Kidney tubule cell (primary cell): ENCODE measurements at regions not wholly inside any gene's neighbourhood (a gene's known extent, or its start where the extent isn't known, plus 50 kb on each side); places are given as distances from the start of the nearest gene placed in this dataset.

ENCODE experiments used
- DNase-seq: peaks from one replicate; pipeline ENCODE4 v3.0.0-alpha.2; 2018; ENCODE audit warnings: low spot score

- DNase-seq = no peak
These were observed 227.7 kb upstream of the STK17B start for GRCh38 chr2:196399096-196399495.

GRCh38 chr2:196399722-196400691 lies 228.6 kb upstream of the STK17B start:
- DNase-seq = peak; percentile 60

GRCh38 chr2:196403471-196403870 lies 232.1 kb upstream of the STK17B start:
- peak; percentile 66 for DNase-seq

DNA sequence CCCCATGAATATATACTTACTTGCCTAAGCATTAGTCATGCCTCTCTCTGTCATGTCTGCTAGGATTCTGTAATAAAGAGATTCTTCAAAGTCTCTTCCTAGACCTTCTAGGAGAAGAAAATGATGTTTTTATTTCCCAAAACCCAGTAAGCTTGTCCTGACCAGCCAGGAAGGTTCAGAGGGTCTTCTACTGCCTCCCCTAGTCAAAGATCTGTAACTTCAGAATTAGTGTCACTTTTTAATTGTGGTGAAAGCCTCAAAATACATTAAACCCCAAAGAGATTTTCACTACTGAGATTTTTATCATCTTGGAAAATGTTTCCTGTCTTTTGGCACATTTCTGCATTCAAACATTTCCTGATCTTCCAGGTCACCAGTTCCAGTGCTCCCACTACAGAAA lies 232.9 kb upstream of the STK17B start:
- no peak for DNase-seq

GRCh38 chr2:196407675-196408264 lies 231.7 kb upstream of the CCDC150 start:
- DNase-seq = no peak

DNA sequence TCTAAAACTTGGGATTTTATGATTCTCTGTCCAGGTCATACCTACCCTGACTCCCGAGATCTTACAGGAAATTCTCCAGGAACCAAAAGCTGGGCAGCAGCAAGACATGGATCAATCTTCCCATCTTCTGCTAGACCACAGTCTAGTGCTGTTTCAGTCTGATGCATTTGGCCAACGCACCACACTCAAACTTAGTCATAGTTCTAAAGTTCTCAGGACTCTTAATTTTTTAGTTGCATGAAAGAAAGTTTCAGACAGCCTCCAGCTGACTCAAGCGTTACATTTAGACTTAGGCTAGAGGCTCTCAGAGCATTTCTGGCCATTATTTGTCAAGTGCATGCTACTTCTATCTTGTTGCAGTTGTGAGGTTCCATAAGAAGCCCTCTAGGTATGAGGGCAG lies 230.1 kb upstream of the CCDC150 start:
- no peak for DNase-seq

DNA sequence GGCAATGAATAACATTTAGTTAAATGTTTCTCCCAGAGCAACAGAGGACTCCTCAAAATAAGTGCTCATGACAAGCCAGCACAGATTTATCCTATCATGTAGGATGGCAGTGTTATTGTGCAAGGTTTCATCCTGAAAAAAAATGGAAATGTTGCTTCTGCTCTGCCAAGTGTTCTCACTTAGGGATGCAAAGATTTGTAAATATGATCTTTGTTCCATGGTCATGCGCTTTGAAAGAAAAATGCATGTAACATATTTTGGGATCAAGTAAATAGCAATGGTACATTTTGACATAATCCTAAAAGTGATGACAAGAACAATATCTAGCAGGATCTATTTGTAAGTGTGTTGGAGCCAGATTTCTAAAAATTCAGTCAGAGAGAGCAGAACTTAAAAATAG lies 229.5 kb upstream of the CCDC150 start:
- DNase-seq = no peak

GRCh38 chr2:196413821-196414274 lies 225.7 kb upstream of the CCDC150 start:
- peak; percentile 66 for DNase-seq

- no peak for DNase-seq
These were observed 224.1 kb upstream of the CCDC150 start for GRCh38 chr2:196415384-196415783.

DNA sequence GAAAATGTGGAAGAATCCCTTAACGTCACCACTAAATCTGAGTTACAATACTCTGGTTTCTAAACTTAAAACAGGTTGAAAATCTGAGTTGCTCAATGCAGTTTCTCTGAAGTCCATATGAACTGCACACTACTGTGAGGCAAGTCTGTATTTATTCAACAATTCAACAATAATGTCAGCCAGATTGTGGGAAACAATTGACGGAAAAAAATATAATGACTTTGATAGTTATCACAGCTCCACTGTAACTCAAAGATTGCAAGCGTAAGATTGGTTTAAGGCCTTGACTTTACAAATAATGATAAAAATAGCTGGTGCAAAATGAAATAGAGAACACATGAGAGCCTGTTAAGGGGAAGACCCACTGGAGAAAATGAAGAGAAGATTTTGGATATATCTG lies 219.4 kb upstream of the CCDC150 start:
- DNase-seq = no peak

- DNase-seq = no peak
These were observed 217.6 kb upstream of the CCDC150 start for GRCh38 chr2:196421880-196422279.

- DNase-seq = no peak
These were observed 217.2 kb upstream of the CCDC150 start for GRCh38 chr2:196422361-196422760.

GRCh38 chr2:196426122-196426521 lies 213.4 kb upstream of the CCDC150 start:
- DNase-seq = no peak

GRCh38 chr2:196427986-196428634 lies 211.4 kb upstream of the CCDC150 start:
- DNase-seq = no peak

DNA sequence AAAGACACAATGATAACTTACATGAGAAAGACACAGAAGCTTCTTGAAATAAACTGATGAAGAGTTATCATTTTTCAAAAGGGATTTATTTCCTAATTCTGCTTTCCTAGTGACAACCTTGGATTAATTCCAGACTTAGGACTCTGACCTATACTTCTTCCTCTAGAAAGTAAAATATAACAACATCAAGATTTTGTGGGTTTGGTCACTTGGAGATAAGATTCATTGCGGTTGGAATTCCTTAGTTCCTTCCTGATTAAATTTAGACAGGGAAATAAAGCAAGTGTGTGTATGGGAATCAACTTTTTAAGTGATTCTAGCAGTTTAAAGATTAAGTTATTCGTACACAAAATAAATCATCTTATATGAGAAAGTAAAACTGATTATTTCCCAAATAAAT lies 208.4 kb upstream of the CCDC150 start:
- DNase-seq = no peak

- peak; percentile 4 for DNase-seq
These were observed 207.6 kb upstream of the CCDC150 start for GRCh38 chr2:196431957-196432356.

DNA sequence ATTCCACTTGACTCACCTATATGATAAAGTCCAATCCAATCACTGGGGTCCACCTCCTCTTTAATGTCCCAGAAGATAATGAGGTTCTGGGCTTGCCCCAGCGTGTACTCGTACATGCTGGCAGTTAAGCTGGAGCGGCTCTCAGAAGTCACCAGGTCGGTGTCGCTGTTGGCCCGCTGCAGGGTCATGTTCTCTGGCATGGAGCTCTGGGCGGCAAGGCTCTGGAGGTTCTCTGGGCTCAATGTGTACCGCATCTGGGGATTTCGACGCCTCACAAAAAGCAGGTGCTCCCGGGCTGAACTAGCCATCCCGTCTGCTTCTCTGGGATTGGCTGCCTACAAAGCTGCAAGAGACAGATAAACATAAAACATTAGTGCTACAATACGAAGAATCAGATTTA lies 206.4 kb upstream of the CCDC150 start:
- DNase-seq = no peak

DNA sequence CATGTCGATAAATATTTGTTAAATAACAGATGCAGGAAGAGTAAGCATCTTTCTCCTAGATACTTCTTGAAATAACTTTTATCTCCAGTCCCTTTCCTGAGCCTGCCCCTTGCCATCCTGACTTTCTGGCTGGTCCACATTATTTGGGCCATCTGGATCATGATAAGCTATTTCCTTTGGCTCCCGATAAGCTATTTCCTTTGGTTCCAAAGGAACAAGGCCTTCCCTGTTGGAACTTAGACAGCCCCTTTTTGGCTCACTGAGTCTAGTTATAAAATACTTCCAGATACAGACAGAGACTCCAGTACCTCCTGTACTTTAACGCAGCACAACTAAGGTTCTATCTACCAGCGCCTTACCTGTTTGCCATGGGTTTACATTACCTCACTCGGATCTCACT lies 205.3 kb upstream of the CCDC150 start:
- no peak for DNase-seq

DNA sequence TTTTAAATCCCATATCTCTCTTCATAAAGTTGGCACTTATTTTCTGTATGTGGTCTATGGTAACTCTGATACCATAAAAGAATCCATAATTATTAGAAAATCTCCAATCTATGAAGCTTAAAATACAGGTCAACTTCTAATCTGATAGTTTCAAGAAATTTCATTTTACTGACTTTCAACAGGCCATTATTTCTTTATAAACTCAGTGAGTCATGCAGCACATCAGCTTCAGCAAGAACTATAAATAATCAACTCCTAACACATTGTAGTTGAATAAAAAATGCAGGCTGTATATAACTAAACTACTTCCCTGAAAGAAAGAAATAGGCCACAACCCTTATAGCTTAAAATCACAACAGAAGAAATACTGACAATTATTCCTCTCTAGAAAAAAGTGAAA lies 204.3 kb upstream of the CCDC150 start:
- DNase-seq = no peak

- no peak for DNase-seq
These were observed 201.9 kb upstream of the CCDC150 start for GRCh38 chr2:196437626-196438025.

- DNase-seq = no peak
These were observed 199.8 kb upstream of the CCDC150 start for GRCh38 chr2:196439760-196440159.

DNA sequence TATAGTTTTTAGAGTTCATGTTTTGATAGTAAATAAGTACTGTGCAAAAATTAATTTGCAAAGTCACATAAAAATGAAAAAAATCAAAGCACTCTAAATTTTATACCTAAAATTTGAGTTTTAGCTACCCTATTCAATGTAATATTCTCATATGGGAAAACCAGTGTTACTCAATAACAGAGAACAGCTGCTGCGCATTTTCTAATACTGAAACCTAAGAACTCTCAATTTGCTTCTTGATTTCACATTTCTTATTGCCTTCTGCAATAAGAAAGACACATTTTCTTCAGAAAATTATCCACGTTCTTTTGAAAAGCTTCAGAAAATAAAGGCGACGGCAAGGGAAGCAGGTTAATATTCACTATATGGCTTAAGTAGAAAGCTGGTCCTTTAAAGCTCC lies 199.1 kb upstream of the CCDC150 start:
- no peak for DNase-seq

DNA sequence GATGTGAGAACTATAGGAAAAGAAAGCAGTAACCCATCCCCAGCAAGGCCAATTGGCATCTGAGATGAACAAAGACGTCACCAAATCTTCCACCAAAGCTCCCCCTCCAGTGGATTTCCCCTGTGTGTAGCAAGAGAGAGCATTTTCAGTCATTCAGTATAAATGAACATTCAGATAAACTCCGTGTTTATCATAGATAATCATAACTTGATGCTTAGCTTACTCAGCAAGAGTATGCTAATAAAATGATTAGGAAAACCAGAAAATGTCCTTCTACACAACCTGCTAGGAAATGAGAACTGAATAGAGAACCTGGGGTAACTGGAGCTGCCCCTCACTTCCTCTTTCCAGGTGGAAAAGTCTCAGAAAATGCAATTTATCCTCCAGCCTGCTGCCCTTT lies 198.0 kb upstream of the CCDC150 start:
- DNase-seq = no peak
